ENCODE measurements at regions not wholly inside any gene's neighbourhood (a gene's known extent, or its start where the extent isn't known, plus 50 kb on each side); places are given as distances from the start of the nearest gene placed in this dataset.

- TF ChIP-seq CTCF (IDR thresholded peaks at IDR 0.05), result no peak
- TF ChIP-seq POLR2A (IDR thresholded peaks at IDR 0.05; ENCODE audit: low read depth), result no peak
- no peak for TF ChIP-seq POLR2AphosphoS5 (IDR thresholded peaks at IDR 0.05)
- TF ChIP-seq EP300 (IDR thresholded peaks at IDR 0.05), result no peak
Observed at GRCh38 chr7:25558605-25559004, 330.3 kb upstream of the NPVF start.
